ENCODE measurements at regions not wholly inside any gene's neighbourhood (a gene's known extent, or its start where the extent isn't known, plus 50 kb on each side); places are given as distances from the start of the nearest gene placed in this dataset.

DNA sequence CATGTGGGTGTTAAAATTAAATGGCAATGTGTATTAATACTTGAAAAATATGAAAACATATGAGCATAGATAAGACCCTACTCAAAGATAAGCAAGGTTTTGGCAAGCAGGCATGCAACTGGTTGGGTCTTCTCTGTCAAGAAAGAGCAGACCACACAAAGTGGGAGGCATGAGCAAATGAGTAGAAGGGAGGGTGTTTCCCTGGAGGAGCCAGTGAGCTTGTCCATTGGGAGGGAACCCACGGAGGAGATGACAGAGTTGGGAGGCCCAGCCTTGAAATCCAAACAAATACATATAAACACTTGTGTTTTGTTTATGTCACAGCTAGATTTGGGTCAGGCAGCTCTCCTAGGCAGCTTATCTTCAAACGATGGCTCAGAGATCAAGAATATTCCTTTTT is 134.5 kb upstream of the CXCL12 start:
- FAIRE-seq (no peak), ATAC-seq (no peak), DNase-seq (ENCODE audit: extremely low read depth in 1 of 4, low spot score in 3 of 4) (no peak)
- H3K4me1 ChIP-seq (replicated peaks in 1 of 2; ENCODE audit: control insufficient read depth in 2 of 2, insufficient read depth in 2 of 2, low read length in 2 of 2) = no peaks in the 10 kb centered on the region
- in situ Hi-C loops (cut with MboI) (no loop called here), intact Hi-C loops (cut with micrococcal nuclease) (no loop called here)
- no peak overlapping the region for H3K9ac ChIP-seq (ENCODE audit: insufficient read depth in 1 of 2, low read depth in 2 of 2, low read length in 2 of 2)
- H2AFZ ChIP-seq (ENCODE audit: low read depth, low read length) = no peak overlapping the region
- CTCF ChIA-PET (ENCODE audit: low intra/inter-chr PET ratio) = no interaction called here
- no peaks in the 10 kb centered on the region for H3K9me1 ChIP-seq (ENCODE audit: control insufficient read depth, insufficient read depth, low read length)
- POLR2A ChIA-PET = interaction anchor here (0.6 kb wide), 1 partner anchor 70 kb away, joined by 3 read pairs; no protein-coding TSS in a partner anchor
- H3K27me3 ChIP-seq (ENCODE audit: control insufficient read depth in 2 of 2, insufficient read depth in 2 of 2, low read length in 2 of 2) = no peaks in the 10 kb centered on the region
- 0% methylated on average over 2 of the region's 2 CpGs for WGBS (ENCODE audit: insufficient coverage, low coverage, missing lambda C conversion rate)
- H4K20me1 ChIP-seq (replicated peaks; ENCODE audit: control insufficient read depth, insufficient read depth, low read length) = no peaks in the 10 kb centered on the region; the same call in 1 of the 2 replicates
- no peak overlapping the region for H3K4me2 ChIP-seq (ENCODE audit: insufficient read depth, low read length)
- H3K36me3 ChIP-seq (ENCODE audit: control insufficient read depth, insufficient read depth, low read length) = no peaks in the 10 kb centered on the region
- no peak overlapping the region for H3K27ac ChIP-seq (ENCODE audit: extremely low read depth, low read depth, low read length)
- H3K4me3 ChIP-seq = no peak overlapping the region
- TF ChIP-seq GABPB2 (CRISPR knock-in tag; conservative IDR thresholded peaks at IDR 0.05) = no peak
- TF ChIP-seq, protein P1, sequence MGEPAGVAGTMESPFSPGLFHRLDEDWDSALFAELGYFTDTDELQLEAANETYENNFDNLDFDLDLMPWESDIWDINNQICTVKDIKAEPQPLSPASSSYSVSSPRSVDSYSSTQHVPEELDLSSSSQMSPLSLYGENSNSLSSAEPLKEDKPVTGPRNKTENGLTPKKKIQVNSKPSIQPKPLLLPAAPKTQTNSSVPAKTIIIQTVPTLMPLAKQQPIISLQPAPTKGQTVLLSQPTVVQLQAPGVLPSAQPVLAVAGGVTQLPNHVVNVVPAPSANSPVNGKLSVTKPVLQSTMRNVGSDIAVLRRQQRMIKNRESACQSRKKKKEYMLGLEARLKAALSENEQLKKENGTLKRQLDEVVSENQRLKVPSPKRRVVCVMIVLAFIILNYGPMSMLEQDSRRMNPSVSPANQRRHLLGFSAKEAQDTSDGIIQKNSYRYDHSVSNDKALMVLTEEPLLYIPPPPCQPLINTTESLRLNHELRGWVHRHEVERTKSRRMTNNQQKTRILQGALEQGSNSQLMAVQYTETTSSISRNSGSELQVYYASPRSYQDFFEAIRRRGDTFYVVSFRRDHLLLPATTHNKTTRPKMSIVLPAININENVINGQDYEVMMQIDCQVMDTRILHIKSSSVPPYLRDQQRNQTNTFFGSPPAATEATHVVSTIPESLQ (CRISPR knock-in tag; IDR thresholded peaks at IDR 0.05) = no peak
- no peak for TF ChIP-seq ERF (CRISPR knock-in tag; IDR thresholded peaks at IDR 0.05)
- no peaks in the 10 kb centered on the region for H3K79me2 ChIP-seq (ENCODE audit: control insufficient read depth, insufficient read depth, low read length)
- BruUV-seq (replicated peaks) = no TSS peak
- H3K9me3 ChIP-seq (replicated peaks; ENCODE audit: control insufficient read depth, insufficient read depth, low read depth, low read length) = no peaks in the 10 kb centered on the region

DNA sequence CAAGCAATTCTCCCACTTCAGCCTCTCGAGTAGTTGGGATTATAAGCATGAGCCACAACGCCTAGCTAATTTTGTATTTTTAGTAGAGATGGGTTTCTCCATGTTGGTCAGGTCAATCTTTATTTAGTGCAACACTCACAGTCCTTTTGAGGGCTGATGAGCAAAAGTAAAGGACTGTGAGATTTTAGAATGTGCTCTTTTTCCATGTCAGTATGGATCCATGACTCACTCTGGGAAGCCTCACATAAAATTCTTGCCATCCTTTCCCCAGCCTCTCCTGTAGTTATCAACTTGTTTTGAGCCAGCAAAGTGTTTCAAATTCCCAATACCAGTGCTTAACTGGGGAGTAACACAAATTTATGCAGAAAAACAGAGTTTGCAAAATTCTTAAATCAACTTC is 135.8 kb upstream of the CXCL12 start:
- Histone ChIP-seq H3K9ac (ENCODE audit: insufficient read depth in 1 of 2, low read depth in 2 of 2, low read length in 2 of 2) (no peak overlapping the region), H3K4me1 (replicated peaks in 1 of 2; ENCODE audit: control insufficient read depth in 2 of 2, insufficient read depth in 2 of 2, low read length in 2 of 2) (no peaks in the 10 kb centered on the region), H3K4me2 (ENCODE audit: insufficient read depth, low read length) (no peak overlapping the region), H3K27me3 (ENCODE audit: control insufficient read depth in 2 of 2, insufficient read depth in 2 of 2, low read length in 2 of 2) (no peaks in the 10 kb centered on the region), H3K9me1 (ENCODE audit: control insufficient read depth, insufficient read depth, low read length) (no peaks in the 10 kb centered on the region), H3K36me3 (ENCODE audit: control insufficient read depth, insufficient read depth, low read length) (no peaks in the 10 kb centered on the region), H3K4me3 (no peak overlapping the region), H3K9me3 (replicated peaks; ENCODE audit: control insufficient read depth, insufficient read depth, low read depth, low read length) (no peaks in the 10 kb centered on the region), H4K20me1 (replicated peaks; ENCODE audit: control insufficient read depth, insufficient read depth, low read length) (no peaks in the 10 kb centered on the region; the same call in 1 of the 2 replicates), H3K79me2 (ENCODE audit: control insufficient read depth, insufficient read depth, low read length) (no peaks in the 10 kb centered on the region), H2AFZ (ENCODE audit: low read depth, low read length) (no peak overlapping the region), H3K27ac (ENCODE audit: extremely low read depth, low read depth, low read length) (no peak overlapping the region)
- no peak for DNase-seq (ENCODE audit: extremely low read depth in 1 of 4, low spot score in 3 of 4)
- in situ Hi-C loops (cut with MboI) = no loop called here
- no peak for ATAC-seq
- intact Hi-C loops (cut with micrococcal nuclease) = no loop called here
- WGBS (ENCODE audit: insufficient coverage, low coverage, missing lambda C conversion rate) = 0% methylated on average over 2 of the region's 2 CpGs
- BruUV-seq (replicated peaks) = no TSS peak
- no peak for FAIRE-seq
- ChIA-PET POLR2A (interaction anchor here (1.2 kb wide), 1 partner anchor 13 kb away, joined by 5 read pairs; no protein-coding TSS in a partner anchor), CTCF (ENCODE audit: low intra/inter-chr PET ratio) (no interaction called here)
- TF ChIP-seq DDX20 (tag; IDR thresholded peaks at IDR 0.05; ENCODE audit: low read depth) = no peak
- TF ChIP-seq BRD4 (IDR thresholded peaks at IDR 0.05) = no peak
- no peak for TF ChIP-seq KLF13 (tag; IDR thresholded peaks at IDR 0.05; ENCODE audit: borderline replicate concordance, low read depth)
- TF ChIP-seq, protein P2, sequence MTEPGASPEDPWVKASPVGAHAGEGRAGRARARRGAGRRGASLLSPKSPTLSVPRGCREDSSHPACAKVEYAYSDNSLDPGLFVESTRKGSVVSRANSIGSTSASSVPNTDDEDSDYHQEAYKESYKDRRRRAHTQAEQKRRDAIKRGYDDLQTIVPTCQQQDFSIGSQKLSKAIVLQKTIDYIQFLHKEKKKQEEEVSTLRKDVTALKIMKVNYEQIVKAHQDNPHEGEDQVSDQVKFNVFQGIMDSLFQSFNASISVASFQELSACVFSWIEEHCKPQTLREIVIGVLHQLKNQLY (CRISPR knock-in tag; conservative IDR thresholded peaks at IDR 0.05) = no peak
- no peak for TF ChIP-seq RBBP5 (IDR thresholded peaks at IDR 0.05; ENCODE audit: borderline replicate concordance, insufficient read depth, low read length, poor library complexity, severe bottlenecking)
- TF ChIP-seq MEF2D (tag; conservative IDR thresholded peaks at IDR 0.05; ENCODE audit: low read depth) = no peak
- TF ChIP-seq, protein P3, sequence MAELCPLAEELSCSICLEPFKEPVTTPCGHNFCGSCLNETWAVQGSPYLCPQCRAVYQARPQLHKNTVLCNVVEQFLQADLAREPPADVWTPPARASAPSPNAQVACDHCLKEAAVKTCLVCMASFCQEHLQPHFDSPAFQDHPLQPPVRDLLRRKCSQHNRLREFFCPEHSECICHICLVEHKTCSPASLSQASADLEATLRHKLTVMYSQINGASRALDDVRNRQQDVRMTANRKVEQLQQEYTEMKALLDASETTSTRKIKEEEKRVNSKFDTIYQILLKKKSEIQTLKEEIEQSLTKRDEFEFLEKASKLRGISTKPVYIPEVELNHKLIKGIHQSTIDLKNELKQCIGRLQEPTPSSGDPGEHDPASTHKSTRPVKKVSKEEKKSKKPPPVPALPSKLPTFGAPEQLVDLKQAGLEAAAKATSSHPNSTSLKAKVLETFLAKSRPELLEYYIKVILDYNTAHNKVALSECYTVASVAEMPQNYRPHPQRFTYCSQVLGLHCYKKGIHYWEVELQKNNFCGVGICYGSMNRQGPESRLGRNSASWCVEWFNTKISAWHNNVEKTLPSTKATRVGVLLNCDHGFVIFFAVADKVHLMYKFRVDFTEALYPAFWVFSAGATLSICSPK (IDR thresholded peaks at IDR 0.05; ENCODE audit: borderline replicate concordance) = no peak

All from K562 (cell line).